Heart left ventricle (tissue), 16 donors: ENCODE measurements at regions not wholly inside any gene's neighbourhood (a gene's known extent, or its start where the extent isn't known, plus 50 kb on each side); places are given as distances from the start of the nearest gene placed in this dataset.

Source experiments
- ATAC-seq, 4 donors: fragments of 200-7000 bp; cut with Tn5 transposase; one replicate each; pipeline ENCODE4 v1.9.1; 2020 to 2022; ENCODE audit warnings: moderate library complexity in 4 of 4, mild to moderate bottlenecking in 3 of 4, moderate number of reproducible peaks in 1 of 4
- DNase-seq, 5 donors: peaks; one replicate each; pipeline ENCODE4 v3.0.0-alpha.2; 2020
- H3K27ac ChIP-seq, 12 donors: fragments of 200-600 bp; sonication (generic) in 4 of 12; one replicate each; pipeline versions ENCODE4 v1.5.0 to v1.8.0; 2016 to 2022; ENCODE audit warnings: mild to moderate bottlenecking in 2 of 12
- H3K27me3 ChIP-seq, 9 donors: fragments of 200-600 bp; sonication (generic) in 2 of 9; one replicate each; pipeline versions ENCODE4 v1.5.1 to v1.8.0; 2016 to 2022; ENCODE audit warnings: mild to moderate bottlenecking in 3 of 9
- H3K36me3 ChIP-seq, 9 donors: fragments of 200-600 bp; sonication (generic) in 2 of 9; one replicate each; pipeline versions ENCODE4 v1.5.0 to v1.8.0; 2018 to 2022; ENCODE audit warnings: mild to moderate bottlenecking in 2 of 9
- H3K4me1 ChIP-seq, 12 donors: fragments of 200-600 bp; sonication (generic) in 4 of 12; one replicate each; pipeline versions ENCODE4 v1.5.0 to v1.8.0; 2016 to 2022; ENCODE audit warnings: mild to moderate bottlenecking in 3 of 12
- H3K4me3 ChIP-seq, 12 donors: fragments of 200-600 bp; sonication (generic) in 4 of 12; one replicate each; pipeline versions ENCODE4 v1.5.0 to v1.8.0; 2017 to 2022; ENCODE audit warnings: mild to moderate bottlenecking in 9 of 12, moderate library complexity in 4 of 12
- H3K9me3 ChIP-seq, 12 donors: fragments of 200-600 bp; sonication (generic) in 4 of 12; one replicate each; pipeline versions ENCODE4 v1.5.0 to v1.8.0; 2016 to 2022; ENCODE audit warnings: mild to moderate bottlenecking in 1 of 12
- CTCF ChIP-seq, 12 donors: fragments of 200-600 bp; sonication (generic) in 4 of 12; IDR thresholded peaks; one replicate each; pipeline versions ENCODE4 v1.5.0 to v1.8.0; 2018 to 2022; ENCODE audit warnings: antibody characterized with exemption in 12 of 12, mild to moderate bottlenecking in 5 of 12
- POLR2A ChIP-seq, 2 donors: fragments of 450-650 bp; IDR thresholded peaks; one replicate each; pipeline ENCODE4 v1.6.1; 2017; ENCODE audit warnings: antibody characterized with exemption in 2 of 2, mild to moderate bottlenecking in 2 of 2, moderate library complexity in 2 of 2
- WGBS, 4 donors: extraction: QIAGEN DNeasy Blood & Tissue Kit in 2 of 4; methylation state at CpG; one replicate each; pipeline versions ENCODE4 v1.1.5 to v1.1.7; 2013 to 2018; 5-methylcytosine and 5-hydroxymethylcytosine counted together
- intact Hi-C, 10 donors: fragments of 100-400 bp; cut with DNase I; formaldehyde crosslinking; loops; one replicate each; pipeline versions ENCODE4 v1.11.1 to v1.14.2; 2022
- donor health status: ischemic (EF 13 %, LVEDD 7.1; RV severe dilation, severe dysfunction).
- donor health status: healthy with polysubstance abuse.
- donor health status: DM: no; HTN: yes; CAD: no.
- donor health status: DM: no; HTN: no; CAD: no.
- donor health status: ischemic (EF 25% LVEDD 6.9; RV normal size, moderate dysfunction).
- donor health status: ischemic (EF 25% LVEDD 5.7; RV mildly dilated, moderate dysfunction).
- donor health status: healthy.
- donor health status: DM: yes; HTN: yes; CAD: no.
- donor health status: ischemic (EF 35%, LVEDD 5.7; RV mildly dilated, moderate dysfunction).
- donor health status: nonischemic (EF 11% LVEDD 7.7; RV severe dilation, severe dysfunction).
- donor health status: DM: yes; HTN: yes; CAD: no.
- donor health status: PGD.
- donor health status: ischemic (EF 29% LVEDD 5.4; RV normal size, mild dysfunction).
- donor health status: nonischemic (EF 23%, LVEDD 6.1; RV moderate dilation, normal function).

GRCh38 chr3:21942328-21942727, 191.3 kb upstream of the ZNF385D start:
- H3K27me3 ChIP-seq, result no peaks in the 10 kb centered on the region
- DNase-seq, result peak in 4 of 5 donors; percentile 21 to 56 (median 24)
- H3K27ac ChIP-seq, result peak overlapping the region in 3 of 12 donors; percentile 4 to 69 (median 41)
- no peaks in the 10 kb centered on the region for H3K36me3 ChIP-seq
- H3K9me3 ChIP-seq, result no peaks in the 10 kb centered on the region
- ATAC-seq, result peak; percentile 59 to 96 (median 83)
- no peaks in the 10 kb centered on the region for H3K4me1 ChIP-seq
- intact Hi-C loops, result no loop called here
- TF ChIP-seq CTCF (IDR thresholded peaks at IDR 0.05), result no peak
- no peak for TF ChIP-seq POLR2A (IDR thresholded peaks at IDR 0.05)
- H3K4me3 ChIP-seq, result peak overlapping the region in 1 of 12 donors; percentile 47
- WGBS, 4 donors, result 49 to 61% (median 54%) methylated on average over 6 of the region's 6 CpGs

GRCh38 chr3:21944251-21944650, 193.2 kb upstream of the ZNF385D start:
- intact Hi-C loops, result no loop called here
- no peaks in the 10 kb centered on the region for H3K27me3 ChIP-seq
- peak overlapping the region in 1 of 12 donors; percentile 69 for H3K27ac ChIP-seq
- TF ChIP-seq POLR2A (IDR thresholded peaks at IDR 0.05), result no peak
- TF ChIP-seq CTCF (IDR thresholded peaks at IDR 0.05), result no peak
- no peaks in the 10 kb centered on the region for H3K4me1 ChIP-seq
- no peaks in the 10 kb centered on the region for H3K36me3 ChIP-seq
- 46 to 66% (median 61%) methylated on average over 6 of the region's 6 CpGs for WGBS, 4 donors
- peak overlapping the region in 2 of 12 donors; percentile 14 to 47 for H3K4me3 ChIP-seq
- ATAC-seq (no peak), DNase-seq (no peak)
- no peaks in the 10 kb centered on the region for H3K9me3 ChIP-seq

- Histone ChIP-seq H3K9me3 (peaks cover 0 to 11% (median 0%) of the 10 kb centered on the region in 12 donors), H3K4me1 (no peaks in the 10 kb centered on the region), H3K27me3 (no peaks in the 10 kb centered on the region), H3K4me3 (no peak overlapping the region), H3K36me3 (no peaks in the 10 kb centered on the region), H3K27ac (no peak overlapping the region)
- intact Hi-C loops, result no loop called here
- no peak for TF ChIP-seq CTCF (IDR thresholded peaks at IDR 0.05)
- no peak for TF ChIP-seq POLR2A (IDR thresholded peaks at IDR 0.05)
- WGBS, 4 donors, result 84 to 91% (median 86%) methylated on average over 3 of the region's 3 CpGs
- DNase-seq (no peak), ATAC-seq (no peak)
These were observed 201.8 kb upstream of the ZNF385D start for GRCh38 chr3:21952856-21953255.

GRCh38 chr3:21954709-21955108, 203.7 kb upstream of the ZNF385D start:
- no peaks in the 10 kb centered on the region for H3K36me3 ChIP-seq
- no peaks in the 10 kb centered on the region for H3K4me1 ChIP-seq
- 70 to 73% (median 72%) methylated on average over 2 of the region's 2 CpGs for WGBS, 4 donors
- intact Hi-C loops, result no loop called here
- peaks cover 0 to 11% (median 0%) of the 10 kb centered on the region in 12 donors for H3K9me3 ChIP-seq
- no peak for TF ChIP-seq CTCF (IDR thresholded peaks at IDR 0.05)
- TF ChIP-seq POLR2A (IDR thresholded peaks at IDR 0.05), result no peak
- DNase-seq (no peak), ATAC-seq (no peak)
- no peaks in the 10 kb centered on the region for H3K27me3 ChIP-seq
- H3K4me3 ChIP-seq, result no peak overlapping the region
- H3K27ac ChIP-seq, result no peak overlapping the region
